Activated CD8-positive, alpha-beta memory T cell treated with anti-CD3 and anti-CD28 coated beads, Interleukin-2, amount 10 ng/mL, durations not matched to agents 7 days and 5 days (primary cell): ENCODE measurements at regions not wholly inside any gene's neighbourhood (a gene's known extent, or its start where the extent isn't known, plus 50 kb on each side); places are given as distances from the start of the nearest gene placed in this dataset.

Experiments used
- ATAC-seq: fragments of 150-1000 bp; cut with Tn5 transposase; one replicate; pipeline ENCODE4 v1.10.0; 2021; ENCODE audit warnings: moderate library complexity
- CTCF ChIA-PET: fragments of 350-600 bp; sonication (Branson Sonifier 250); formaldehyde crosslinking; loops from one replicate; lab custom pipeline; 2021; ENCODE audit warnings: antibody characterized with exemption; lab: Charles Lee
- DNase-seq: peaks from one replicate; pipeline ENCODE4 v3.0.0-alpha.2; 2020
- H3K27ac Mint-ChIP-seq: one replicate; pipeline ENCODE4 v1.8.0; 2021; ENCODE audit warnings: mild to moderate bottlenecking, mixed read lengths
- H3K27me3 Mint-ChIP-seq: one replicate; pipeline ENCODE4 v1.8.0; 2021; ENCODE audit warnings: mixed read lengths
- H3K36me3 Mint-ChIP-seq: one replicate; pipeline ENCODE4 v1.8.0; 2021; ENCODE audit warnings: mild to moderate bottlenecking, mixed read lengths
- H3K4me1 Mint-ChIP-seq: one replicate; pipeline ENCODE4 v1.8.0; 2021; ENCODE audit warnings: mixed read lengths
- H3K4me3 Mint-ChIP-seq: one replicate; pipeline ENCODE4 v1.8.0; 2021; ENCODE audit warnings: mild to moderate bottlenecking, moderate library complexity, mixed read lengths
- H3K9me3 Mint-ChIP-seq: one replicate; pipeline ENCODE4 v1.8.0; 2022; ENCODE audit warnings: low read depth, mixed read lengths

DNA sequence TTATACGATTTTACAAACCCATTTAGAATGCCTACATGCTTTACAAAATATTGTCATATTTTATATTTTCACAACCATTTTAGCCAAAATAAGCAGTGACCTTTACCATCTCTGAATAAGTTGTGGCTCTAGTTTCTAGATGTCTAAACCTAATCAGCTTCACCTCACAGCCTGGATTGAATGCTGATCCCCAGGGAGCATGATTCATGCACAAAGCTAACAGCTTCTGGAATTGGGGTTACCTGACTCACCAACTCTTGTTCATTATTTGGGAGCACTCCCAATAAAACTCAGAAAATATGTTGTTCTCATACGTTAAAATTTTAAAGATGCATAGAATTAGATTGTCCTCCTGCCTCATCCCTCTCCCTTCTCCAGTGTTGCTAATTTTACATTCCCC lies 611.7 kb upstream of the NETO1 start:
- H3K9me3 Mint-ChIP-seq, result peaks cover 5% of the 10 kb centered on the region
- H3K4me1 Mint-ChIP-seq, result no peaks in the 10 kb centered on the region
- ATAC-seq (no peak), DNase-seq (no peak)
- H3K27me3 Mint-ChIP-seq, result no peaks in the 10 kb centered on the region
- no peak overlapping the region for H3K27ac Mint-ChIP-seq
- H3K36me3 Mint-ChIP-seq, result no peaks in the 10 kb centered on the region
- H3K4me3 Mint-ChIP-seq, result no peak overlapping the region
- CTCF ChIA-PET, result no interaction called here

- H3K9me3 Mint-ChIP-seq, result peaks cover 5% of the 10 kb centered on the region
- no peak for DNase-seq
- CTCF ChIA-PET, result no interaction called here
- no peaks in the 10 kb centered on the region for H3K4me1 Mint-ChIP-seq
- no peaks in the 10 kb centered on the region for H3K27me3 Mint-ChIP-seq
- no peak overlapping the region for H3K4me3 Mint-ChIP-seq
- ATAC-seq, result no peak
- no peaks in the 10 kb centered on the region for H3K36me3 Mint-ChIP-seq
- no peak overlapping the region for H3K27ac Mint-ChIP-seq
These were observed 610.4 kb upstream of the NETO1 start for GRCh38 chr18:73478191-73478590.

DNA sequence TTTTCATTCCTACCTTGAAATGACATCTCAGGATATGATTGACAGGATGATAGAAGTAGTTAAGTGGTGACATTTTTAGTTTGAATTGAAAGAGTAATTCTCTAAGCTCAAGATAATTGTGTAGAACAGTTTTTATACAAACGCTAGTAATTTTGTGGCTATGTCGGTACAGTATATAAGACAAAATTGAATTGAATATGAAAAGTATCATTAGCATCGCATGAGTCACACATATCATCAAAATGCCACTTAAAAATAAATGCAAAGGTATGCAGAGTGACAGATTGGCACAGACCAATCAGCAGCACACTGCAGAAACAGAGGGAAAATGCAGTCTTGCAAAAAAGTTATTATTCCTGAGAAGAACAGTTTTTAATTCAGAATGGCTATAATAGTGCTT lies 608.2 kb upstream of the NETO1 start:
- H3K4me3 Mint-ChIP-seq, result no peak overlapping the region
- peaks cover 5% of the 10 kb centered on the region for H3K9me3 Mint-ChIP-seq
- no peaks in the 10 kb centered on the region for H3K4me1 Mint-ChIP-seq
- DNase-seq (no peak), ATAC-seq (no peak)
- CTCF ChIA-PET, result no interaction called here
- no peak overlapping the region for H3K27ac Mint-ChIP-seq
- H3K27me3 Mint-ChIP-seq, result no peaks in the 10 kb centered on the region
- H3K36me3 Mint-ChIP-seq, result no peaks in the 10 kb centered on the region

GRCh38 chr18:73462092-73462491 lies 594.3 kb upstream of the NETO1 start:
- no peaks in the 10 kb centered on the region for H3K36me3 Mint-ChIP-seq
- DNase-seq, result no peak
- CTCF ChIA-PET, result no interaction called here
- no peaks in the 10 kb centered on the region for H3K27me3 Mint-ChIP-seq
- no peak overlapping the region for H3K4me3 Mint-ChIP-seq
- no peak for ATAC-seq
- no peaks in the 10 kb centered on the region for H3K4me1 Mint-ChIP-seq
- H3K27ac Mint-ChIP-seq, result no peak overlapping the region
- peaks cover 14% of the 10 kb centered on the region for H3K9me3 Mint-ChIP-seq

DNA sequence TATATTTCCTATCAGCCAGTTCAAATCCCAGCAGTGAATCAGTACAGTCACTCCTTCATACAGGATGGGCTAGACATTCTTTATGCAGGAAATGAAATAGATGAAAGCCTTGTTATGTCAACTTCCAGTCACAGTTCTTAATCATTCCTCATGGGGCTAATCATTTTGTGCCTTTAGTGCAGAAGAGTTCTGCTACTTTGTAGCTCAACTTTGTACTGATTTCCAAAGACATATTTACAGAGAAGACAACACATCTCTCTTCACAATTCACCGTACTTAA lies 593.9 kb upstream of the NETO1 start:
- Mint-ChIP-seq H3K36me3 (no peaks in the 10 kb centered on the region), H3K4me1 (no peaks in the 10 kb centered on the region), H3K27me3 (no peaks in the 10 kb centered on the region), H3K27ac (no peak overlapping the region), H3K9me3 (peaks cover 15% of the 10 kb centered on the region), H3K4me3 (no peak overlapping the region)
- DNase-seq (no peak), ATAC-seq (no peak)
- CTCF ChIA-PET, result no interaction called here

DNA sequence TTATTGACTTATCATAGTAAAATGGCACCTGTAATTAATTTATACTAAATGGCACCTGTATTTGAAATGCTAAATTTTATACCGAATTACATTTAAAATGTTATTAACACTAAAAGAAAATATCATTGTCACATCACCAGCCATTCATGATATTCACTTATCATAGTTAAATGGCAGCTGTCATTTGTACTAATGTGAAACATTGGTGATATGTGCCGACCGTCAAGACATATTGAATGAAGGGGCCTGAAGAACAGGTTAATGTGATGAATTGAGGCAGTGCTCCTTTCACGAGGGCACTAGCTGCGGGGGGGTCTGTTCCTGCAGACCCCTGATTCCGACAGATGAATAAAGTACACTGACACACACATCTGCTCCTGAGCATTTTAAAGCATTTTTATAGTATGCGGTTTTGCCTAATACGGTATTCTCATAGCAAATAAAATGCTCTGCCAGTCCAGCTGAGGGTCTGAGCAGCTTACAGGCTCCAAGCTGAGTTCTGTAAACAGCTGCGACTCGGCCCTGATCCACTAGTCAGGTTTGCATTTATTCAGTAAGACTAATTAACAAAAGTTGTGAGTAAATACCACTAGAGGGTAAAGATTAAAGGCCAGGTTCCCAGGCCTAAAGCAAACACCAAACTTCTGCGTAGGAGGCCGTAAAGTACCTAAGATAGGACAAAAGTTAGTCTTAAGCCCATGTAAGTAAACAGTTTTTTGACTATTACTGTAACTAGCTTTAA lies 593.4 kb upstream of the NETO1 start:
- H3K27ac Mint-ChIP-seq, result no peak overlapping the region
- no peaks in the 10 kb centered on the region for H3K27me3 Mint-ChIP-seq
- ATAC-seq, result no peak
- DNase-seq, result no peak
- CTCF ChIA-PET, result no interaction called here
- peaks cover 15% of the 10 kb centered on the region for H3K9me3 Mint-ChIP-seq
- no peaks in the 10 kb centered on the region for H3K4me1 Mint-ChIP-seq
- no peaks in the 10 kb centered on the region for H3K36me3 Mint-ChIP-seq
- H3K4me3 Mint-ChIP-seq, result no peak overlapping the region

DNA sequence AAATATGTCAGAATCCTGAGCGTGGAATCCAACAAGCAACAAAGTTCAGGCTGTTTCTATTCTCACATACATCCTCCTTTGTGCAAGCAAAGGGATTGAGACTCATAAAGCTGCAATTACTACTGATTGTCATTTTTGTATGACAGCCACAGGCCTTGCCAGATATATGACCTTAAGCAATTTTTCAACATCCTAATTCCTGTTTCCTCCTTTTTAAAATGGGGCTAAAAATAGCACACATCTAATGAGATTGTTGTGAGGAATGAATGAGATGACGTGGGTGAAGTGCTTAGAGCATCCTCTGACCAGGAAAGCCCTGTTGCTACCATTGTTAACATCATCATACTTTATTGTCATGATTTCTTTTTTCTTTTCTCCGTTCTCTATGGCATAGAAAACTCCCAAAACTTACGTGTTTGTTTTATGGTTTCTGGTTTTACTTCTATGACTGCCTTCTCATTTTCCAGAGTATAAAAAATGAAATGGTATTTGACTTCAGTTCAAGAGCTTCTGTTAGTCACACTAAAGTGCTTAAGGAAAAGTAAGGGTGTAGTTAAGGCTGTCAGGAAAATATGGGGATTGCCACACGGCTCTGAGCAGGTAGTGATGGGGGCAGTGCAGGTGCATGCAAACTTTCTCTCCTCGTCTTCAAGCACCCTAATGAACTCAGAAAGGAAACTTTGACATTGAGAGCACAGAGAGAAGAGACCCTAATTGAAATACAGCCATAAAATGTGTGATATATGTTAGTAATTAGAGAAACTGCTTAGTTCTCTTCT lies 590.6 kb upstream of the NETO1 start:
- no peaks in the 10 kb centered on the region for H3K36me3 Mint-ChIP-seq
- no peaks in the 10 kb centered on the region for H3K4me1 Mint-ChIP-seq
- H3K27me3 Mint-ChIP-seq, result no peaks in the 10 kb centered on the region
- H3K27ac Mint-ChIP-seq, result no peak overlapping the region
- CTCF ChIA-PET, result no interaction called here
- no peak for ATAC-seq
- no peak overlapping the region for H3K4me3 Mint-ChIP-seq
- H3K9me3 Mint-ChIP-seq, result peaks cover 11% of the 10 kb centered on the region
- no peak for DNase-seq

DNA sequence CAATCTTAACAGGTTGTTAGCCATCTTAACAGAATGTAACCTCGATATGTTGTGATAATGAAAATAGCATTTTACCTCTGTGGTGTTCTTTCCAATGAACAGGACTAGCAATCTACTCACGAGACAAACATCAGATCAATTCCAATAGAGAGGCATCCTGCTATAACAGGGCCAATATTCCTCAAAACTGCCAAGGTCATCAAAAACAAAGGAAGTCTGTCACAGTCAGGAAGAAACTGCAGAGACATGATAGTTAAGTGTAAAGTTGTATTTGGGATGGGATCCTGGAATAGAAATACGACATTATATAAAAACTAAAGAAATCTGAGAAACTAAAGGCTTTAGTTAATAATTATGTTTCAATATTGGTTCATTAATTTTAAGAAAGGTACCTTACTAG lies 588.9 kb upstream of the NETO1 start:
- Mint-ChIP-seq H3K36me3 (no peaks in the 10 kb centered on the region), H3K4me1 (no peaks in the 10 kb centered on the region), H3K9me3 (peaks cover 13% of the 10 kb centered on the region), H3K27me3 (no peaks in the 10 kb centered on the region), H3K4me3 (no peak overlapping the region), H3K27ac (no peak overlapping the region)
- DNase-seq (no peak), ATAC-seq (no peak)
- CTCF ChIA-PET, result no interaction called here

DNA sequence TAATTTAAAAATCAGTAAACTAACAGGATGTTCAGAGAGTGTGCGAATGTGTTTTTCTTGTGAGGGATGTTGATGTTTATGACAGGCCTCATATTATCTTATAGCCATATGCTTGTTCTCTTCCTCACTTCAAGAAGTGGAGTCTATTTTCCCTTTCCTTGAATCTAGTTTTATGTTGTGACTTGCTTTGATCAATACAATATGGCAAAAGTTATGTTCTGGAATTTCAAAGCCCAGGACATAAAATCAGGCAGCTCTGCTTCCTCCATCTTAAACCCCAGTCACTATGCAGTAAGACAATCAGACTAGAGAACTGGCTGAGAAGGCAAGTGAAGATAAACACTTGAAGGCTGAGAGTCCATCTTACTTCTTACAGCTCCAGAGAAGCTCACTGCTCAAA lies 585.1 kb upstream of the NETO1 start:
- H3K27me3 Mint-ChIP-seq, result no peaks in the 10 kb centered on the region

DNA sequence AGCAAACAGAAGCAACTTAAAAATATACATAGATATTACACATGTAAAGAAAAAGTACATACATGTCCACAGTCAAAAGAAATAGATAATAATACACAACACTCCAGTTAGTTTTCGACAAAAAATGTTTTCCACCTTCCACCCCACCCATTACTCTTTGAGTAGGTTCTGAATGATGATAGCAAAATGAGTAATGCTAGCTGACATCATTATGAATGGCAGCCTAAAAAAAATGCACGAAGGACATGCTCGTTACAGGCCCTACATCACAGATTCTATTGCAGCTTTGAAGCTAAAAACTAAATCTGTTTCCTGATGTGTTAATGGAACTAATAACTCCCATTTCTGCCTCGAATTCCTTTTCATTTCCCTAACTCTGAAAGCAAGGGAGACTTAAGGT lies 578.7 kb upstream of the NETO1 start:
- Mint-ChIP-seq H3K27me3 (no peaks in the 10 kb centered on the region), H3K27ac (no peak overlapping the region), H3K4me1 (no peaks in the 10 kb centered on the region), H3K4me3 (no peak overlapping the region), H3K9me3 (peaks cover 6% of the 10 kb centered on the region), H3K36me3 (no peaks in the 10 kb centered on the region)
- DNase-seq, result no peak
- ATAC-seq, result no peak
- CTCF ChIA-PET, result no interaction called here

More for the DNA sequence above, 585.1 kb upstream of the NETO1 start:
- ATAC-seq, result no peak
- Mint-ChIP-seq H3K27ac (no peak overlapping the region), H3K4me1 (no peaks in the 10 kb centered on the region), H3K4me3 (no peak overlapping the region), H3K9me3 (peaks cover 12% of the 10 kb centered on the region), H3K36me3 (no peaks in the 10 kb centered on the region)
- no peak for DNase-seq
- CTCF ChIA-PET, result no interaction called here

DNA sequence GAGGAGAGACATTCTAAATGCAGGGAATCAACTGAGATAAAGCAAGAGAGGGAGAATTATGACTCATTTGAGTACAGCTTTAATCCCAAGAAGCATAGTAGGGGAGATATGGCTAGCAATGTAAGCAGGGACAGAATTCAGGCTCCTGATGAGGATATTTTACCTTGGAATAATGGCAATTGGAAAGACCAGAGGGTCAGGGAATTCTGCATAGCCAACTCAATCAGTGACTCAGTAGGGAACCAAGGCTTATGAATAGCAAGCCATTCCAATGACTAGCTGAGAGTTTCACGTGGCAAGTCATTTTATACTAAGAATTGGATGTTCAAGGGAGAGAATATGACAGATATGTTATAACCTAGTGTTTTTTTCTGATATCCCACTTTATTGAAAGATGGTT lies 563.8 kb upstream of the NETO1 start:
- ATAC-seq, result no peak
- CTCF ChIA-PET, result no interaction called here
- no peaks in the 10 kb centered on the region for H3K9me3 Mint-ChIP-seq
- H3K4me3 Mint-ChIP-seq, result no peak overlapping the region
- no peaks in the 10 kb centered on the region for H3K4me1 Mint-ChIP-seq
- H3K36me3 Mint-ChIP-seq, result no peaks in the 10 kb centered on the region
- no peak overlapping the region for H3K27ac Mint-ChIP-seq
- no peak for DNase-seq
- H3K27me3 Mint-ChIP-seq, result no peaks in the 10 kb centered on the region

- DNase-seq (no peak), ATAC-seq (no peak)
- no peak overlapping the region for H3K27ac Mint-ChIP-seq
- CTCF ChIA-PET, result no interaction called here
- no peaks in the 10 kb centered on the region for H3K27me3 Mint-ChIP-seq
- H3K4me3 Mint-ChIP-seq, result no peak overlapping the region
- H3K4me1 Mint-ChIP-seq, result no peaks in the 10 kb centered on the region
- H3K36me3 Mint-ChIP-seq, result no peaks in the 10 kb centered on the region
- peaks cover 14% of the 10 kb centered on the region for H3K9me3 Mint-ChIP-seq
These were observed 553.2 kb upstream of the NETO1 start for GRCh38 chr18:73421010-73421409.

DNA sequence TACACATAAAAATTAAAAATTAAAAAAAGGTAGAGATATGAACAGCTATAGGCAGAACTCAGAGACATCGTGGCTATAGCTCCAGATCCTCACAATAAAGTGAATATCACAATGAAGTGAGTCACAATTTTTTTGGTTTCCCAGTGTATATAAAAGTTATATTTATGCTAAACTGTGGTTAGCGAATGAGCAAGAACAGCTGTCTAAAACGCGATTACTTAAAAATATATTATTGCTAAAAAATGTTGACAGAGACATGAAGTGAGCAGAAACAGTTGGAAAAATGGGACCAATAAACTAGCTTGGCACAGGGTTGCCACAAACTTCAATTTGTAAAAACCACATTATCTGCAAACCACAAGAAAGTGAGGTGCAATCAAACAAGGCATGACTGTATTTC lies 551.7 kb upstream of the NETO1 start:
- DNase-seq (no peak), ATAC-seq (no peak)
- Mint-ChIP-seq H3K36me3 (no peaks in the 10 kb centered on the region), H3K4me1 (no peaks in the 10 kb centered on the region), H3K27me3 (no peaks in the 10 kb centered on the region), H3K9me3 (peaks cover 10% of the 10 kb centered on the region), H3K27ac (no peak overlapping the region), H3K4me3 (no peak overlapping the region)
- CTCF ChIA-PET, result no interaction called here

DNA sequence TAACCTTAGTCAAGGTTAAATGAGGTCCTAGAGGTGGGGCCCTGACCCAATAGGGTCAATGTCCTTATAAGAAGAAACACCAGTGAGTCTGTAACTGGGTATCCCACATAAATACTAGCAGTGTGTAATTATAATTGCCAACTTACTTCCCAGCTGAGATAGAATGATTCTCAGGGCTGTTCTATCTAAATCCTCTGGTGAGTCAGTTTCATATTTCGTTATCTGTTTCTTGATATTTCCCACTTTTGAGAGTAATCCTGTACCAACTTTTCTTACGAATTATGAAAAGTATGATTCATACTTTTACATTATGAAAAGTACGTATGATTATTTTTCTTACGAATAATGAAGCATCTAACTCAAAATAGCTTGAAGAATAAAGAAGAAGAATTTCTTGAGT lies 546.8 kb upstream of the NETO1 start:
- Mint-ChIP-seq H3K4me1 (no peaks in the 10 kb centered on the region), H3K27ac (no peak overlapping the region), H3K36me3 (no peaks in the 10 kb centered on the region), H3K4me3 (no peak overlapping the region), H3K9me3 (peaks cover 12% of the 10 kb centered on the region), H3K27me3 (no peaks in the 10 kb centered on the region)
- no peak for ATAC-seq
- DNase-seq, result no peak
- CTCF ChIA-PET, result no interaction called here
